Fibroblast of pulmonary artery (primary cell): ENCODE measurements at regions not wholly inside any gene's neighbourhood (a gene's known extent, or its start where the extent isn't known, plus 50 kb on each side); places are given as distances from the start of the nearest gene placed in this dataset.

Source experiments
- DNase-seq: peaks from one replicate; pipeline ENCODE4 v3.0.0-alpha.2; 2010; ENCODE audit warnings: low read depth
- H3K4me3 ChIP-seq: replicated peaks from 2 replicates; pipeline ENCODE4 v1.5.1; 2011; ENCODE audit warnings: low read depth, mild to moderate bottlenecking, control low read depth, low read length, moderate library complexity
- TF ChIP-seq, protein P1 (sequence below): IDR thresholded peaks from 2 replicates; pipeline ENCODE4 v1.5.1; 2011; ENCODE audit warnings: mild to moderate bottlenecking, control low read depth, low read length, inconsistent platforms; ENCODE audit errors: missing control alignments

DNA sequence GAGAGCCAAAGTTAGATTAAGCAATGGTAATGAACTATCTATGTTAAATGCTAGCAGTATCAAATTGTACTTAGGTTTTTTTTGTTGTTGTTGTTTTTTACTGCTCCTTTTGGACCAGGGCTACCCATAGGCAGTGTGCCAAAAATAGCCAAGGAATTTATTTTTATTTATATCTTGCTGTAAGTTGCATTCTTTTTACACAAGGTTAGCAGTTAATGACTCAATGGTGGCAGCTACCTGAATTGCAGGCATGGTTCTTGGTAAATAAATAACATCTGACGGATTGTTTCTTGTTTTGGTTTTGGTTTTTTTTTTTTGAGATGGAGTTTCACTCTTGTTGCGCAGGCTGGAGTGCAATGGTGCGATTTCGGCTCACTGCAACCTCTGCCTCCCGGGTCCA, 194.8 kb upstream of the TSC22D1 start:
- TF ChIP-seq, protein P1, sequence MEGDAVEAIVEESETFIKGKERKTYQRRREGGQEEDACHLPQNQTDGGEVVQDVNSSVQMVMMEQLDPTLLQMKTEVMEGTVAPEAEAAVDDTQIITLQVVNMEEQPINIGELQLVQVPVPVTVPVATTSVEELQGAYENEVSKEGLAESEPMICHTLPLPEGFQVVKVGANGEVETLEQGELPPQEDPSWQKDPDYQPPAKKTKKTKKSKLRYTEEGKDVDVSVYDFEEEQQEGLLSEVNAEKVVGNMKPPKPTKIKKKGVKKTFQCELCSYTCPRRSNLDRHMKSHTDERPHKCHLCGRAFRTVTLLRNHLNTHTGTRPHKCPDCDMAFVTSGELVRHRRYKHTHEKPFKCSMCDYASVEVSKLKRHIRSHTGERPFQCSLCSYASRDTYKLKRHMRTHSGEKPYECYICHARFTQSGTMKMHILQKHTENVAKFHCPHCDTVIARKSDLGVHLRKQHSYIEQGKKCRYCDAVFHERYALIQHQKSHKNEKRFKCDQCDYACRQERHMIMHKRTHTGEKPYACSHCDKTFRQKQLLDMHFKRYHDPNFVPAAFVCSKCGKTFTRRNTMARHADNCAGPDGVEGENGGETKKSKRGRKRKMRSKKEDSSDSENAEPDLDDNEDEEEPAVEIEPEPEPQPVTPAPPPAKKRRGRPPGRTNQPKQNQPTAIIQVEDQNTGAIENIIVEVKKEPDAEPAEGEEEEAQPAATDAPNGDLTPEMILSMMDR = no peak
- H3K4me3 ChIP-seq = no peak overlapping the region
- DNase-seq = no peak

DNA sequence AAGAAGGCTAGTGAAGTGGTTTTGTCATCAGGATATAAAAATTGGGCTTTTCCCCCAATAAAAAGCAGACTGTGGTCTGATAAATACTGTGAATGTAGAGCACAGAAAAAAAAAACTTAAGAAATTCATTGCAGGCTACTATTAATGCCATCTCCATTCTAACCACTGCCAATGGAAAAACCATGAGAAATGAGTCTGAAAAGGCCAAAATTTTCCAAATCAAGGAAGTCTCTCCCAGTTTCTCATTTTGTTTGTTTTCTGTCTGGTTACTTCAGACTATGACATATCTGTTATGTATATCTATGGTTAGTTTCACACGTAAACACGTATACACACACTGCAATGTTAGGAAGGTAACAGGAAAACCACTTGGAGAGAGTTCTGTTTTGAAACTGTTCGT, 193.6 kb upstream of the TSC22D1 start:
- DNase-seq = no peak
- TF ChIP-seq, protein P1 = no peak
- H3K4me3 ChIP-seq = no peak overlapping the region

DNA sequence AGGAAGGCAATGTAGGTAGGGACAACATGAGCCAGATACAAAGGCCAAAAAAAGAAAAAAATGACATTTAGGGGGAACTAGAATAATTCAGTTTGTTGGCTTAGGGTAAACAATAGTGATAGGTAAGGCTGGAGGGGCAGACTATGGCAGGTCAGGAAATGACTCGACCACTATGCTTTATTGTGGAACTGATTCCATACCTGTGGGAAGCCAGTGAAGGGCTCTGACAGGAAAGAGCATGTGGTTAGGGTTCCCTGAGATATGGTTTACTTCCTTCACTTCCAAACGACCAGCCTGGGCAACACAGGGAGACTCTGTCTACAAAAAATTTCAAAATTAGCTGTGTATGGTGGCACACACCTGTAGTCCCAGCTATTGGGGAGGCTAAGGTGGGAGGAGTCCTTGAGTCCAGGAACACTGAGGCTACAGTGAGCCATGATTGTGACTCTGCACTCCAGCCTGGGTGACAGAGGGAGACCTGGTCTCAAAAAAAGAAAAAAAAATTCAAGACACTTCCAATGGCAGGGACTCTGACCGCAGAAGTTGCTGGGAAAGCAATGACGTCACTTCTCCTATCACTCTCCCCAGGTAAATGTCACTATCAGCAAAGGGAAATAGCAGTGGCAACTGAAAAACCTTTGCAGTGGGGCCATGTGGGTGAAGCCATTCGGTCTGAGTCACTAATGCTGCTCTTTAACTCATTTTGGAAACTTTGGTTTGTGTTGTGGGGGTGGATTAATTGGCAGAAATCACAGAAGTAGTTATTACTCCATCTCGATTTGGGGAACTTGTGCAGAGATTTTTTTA, 192.8 kb upstream of the TSC22D1 start:
- TF ChIP-seq, protein P1 = no peak
- no peak overlapping the region for H3K4me3 ChIP-seq
- peak; percentile 24 for DNase-seq

DNA sequence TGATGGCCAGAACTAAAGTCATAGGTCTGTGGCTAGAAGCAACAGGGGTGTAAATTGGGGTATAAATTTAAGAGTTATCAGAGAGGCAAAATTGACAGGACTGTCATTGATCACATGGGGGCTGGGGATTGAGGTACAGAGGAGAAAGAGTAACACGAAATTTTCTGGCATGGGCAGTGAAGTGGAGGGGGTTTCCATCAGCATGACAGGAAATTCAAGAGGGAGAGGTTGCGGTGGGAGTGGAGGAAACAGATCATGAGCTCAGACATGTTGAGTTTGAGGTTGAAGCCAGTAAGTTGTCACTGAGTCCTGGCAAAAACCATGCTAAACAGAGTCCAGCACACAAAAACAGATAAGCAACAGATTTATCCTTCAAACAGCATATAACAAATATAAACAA, 192.1 kb upstream of the TSC22D1 start:
- DNase-seq = peak; percentile 54
- TF ChIP-seq, protein P1 = no peak
- H3K4me3 ChIP-seq = no peak overlapping the region

DNA sequence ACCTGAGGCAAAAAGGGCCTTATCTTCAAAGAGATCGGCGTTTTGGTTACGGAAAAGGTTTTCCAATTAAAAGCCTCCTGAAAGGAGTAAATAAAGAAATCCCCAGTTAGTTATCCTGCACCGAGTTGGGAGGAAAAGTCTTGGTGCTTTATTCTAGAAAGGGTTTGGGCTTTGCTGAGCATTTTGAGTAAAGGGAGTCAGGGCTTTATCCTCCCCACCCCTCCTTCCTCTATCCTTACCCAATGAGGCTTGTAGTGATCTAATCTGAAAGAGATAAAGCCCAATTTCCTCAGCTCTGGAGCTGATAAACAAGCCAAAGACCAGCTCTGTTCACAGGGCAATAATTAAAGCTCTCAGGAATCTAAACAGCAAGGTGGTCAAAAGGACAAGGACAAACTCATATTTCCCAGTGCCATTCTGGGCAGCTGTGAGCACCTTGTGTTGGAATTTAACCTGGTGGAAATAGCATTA, 188.9 kb upstream of the TSC22D1 start:
- no peak for DNase-seq
- TF ChIP-seq, protein P1 = no peak
- H3K4me3 ChIP-seq = no peak overlapping the region

DNA sequence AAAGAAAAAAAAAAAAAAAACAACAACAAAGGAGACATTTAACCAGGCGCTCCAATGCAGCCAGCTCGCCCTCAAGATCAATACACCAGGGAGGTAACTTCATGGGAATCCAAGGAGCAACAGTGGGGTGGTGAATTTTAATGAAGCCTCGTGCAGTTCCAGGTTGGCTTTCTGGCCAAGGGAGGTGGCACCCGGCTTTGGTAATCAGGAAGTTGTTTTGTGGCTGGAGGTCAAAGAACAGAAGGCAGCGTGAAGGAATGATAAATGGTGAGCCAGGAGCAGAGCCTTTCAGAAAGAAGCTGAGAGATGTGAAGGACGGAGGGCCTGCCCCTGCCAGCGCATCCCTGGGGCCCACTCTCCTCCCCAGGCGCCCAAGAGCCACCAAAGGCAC, 188.2 kb upstream of the TSC22D1 start:
- no peak overlapping the region for H3K4me3 ChIP-seq
- TF ChIP-seq, protein P1 = no peak
- no peak for DNase-seq
